HCT116 (cell line): ENCODE measurements at regions not wholly inside any gene's neighbourhood (a gene's known extent, or its start where the extent isn't known, plus 50 kb on each side); places are given as distances from the start of the nearest gene placed in this dataset.

ENCODE experiments used
- ATF3 ChIP-seq: IDR thresholded peaks from 2 replicates; pipeline ENCODE4 v1.6.1; 2012
- CTCF ChIP-seq, 3 experiments: fragments of 200-600 bp in 1 of 3; sonication (generic) in 1 of 3; IDR thresholded peaks in 2 of 3; conservative IDR thresholded peaks in 1 of 3; 2 replicates each; pipeline ENCODE4 v1.5.1; 2012 to 2017; ENCODE audit warnings: low read depth in 2 of 3, low read length in 2 of 3, antibody characterized with exemption in 1 of 3, borderline replicate concordance in 1 of 3, control low read depth in 1 of 3, mild to moderate bottlenecking in 1 of 3, mixed read lengths in 1 of 3, mixed run types in 1 of 3, moderate library complexity in 1 of 3; ENCODE audit not compliant: insufficient read depth in 1 of 3
- EZH2phosphoT487 ChIP-seq: fragments of 200-600 bp; IDR thresholded peaks from 2 replicates; pipeline ENCODE4 v1.6.1; 2018; ENCODE audit warnings: antibody characterized with exemption, borderline replicate concordance
- POLR2A ChIP-seq: IDR thresholded peaks from 2 replicates; pipeline ENCODE4 v1.7.0; 2011; ENCODE audit warnings: borderline replicate concordance; ENCODE audit not compliant: insufficient read depth, insufficient read length; ENCODE audit errors: extremely low read depth
- POLR2AphosphoS5 ChIP-seq: IDR thresholded peaks from 2 replicates; pipeline ENCODE4 v1.6.1; 2011; ENCODE audit warnings: mild to moderate bottlenecking, low read depth, low read length, moderate library complexity
- RAD21 ChIP-seq: IDR thresholded peaks from 2 replicates; pipeline ENCODE4 v1.6.1; 2012; ENCODE audit warnings: low read depth, mild to moderate bottlenecking
- ZFX ChIP-seq: fragments of 450-650 bp; IDR thresholded peaks from 2 replicates; pipeline ENCODE4 v1.6.1; 2017
- ZNF274 ChIP-seq: fragments of 200-500 bp; sonication (Bioruptor generic); IDR thresholded peaks from 2 replicates; pipeline ENCODE4 v1.6.1; 2014; ENCODE audit warnings: mild to moderate bottlenecking, low read depth, low read length, inconsistent platforms
- TF ChIP-seq, protein P1 (sequence below): IDR thresholded peaks from 2 replicates; pipeline ENCODE4 v1.6.1; 2011; ENCODE audit warnings: mild to moderate bottlenecking, low read length, moderate library complexity; ENCODE audit not compliant: insufficient replicate concordance; ENCODE audit errors: extremely low read depth

- TF ChIP-seq POLR2AphosphoS5, result no peak
- TF ChIP-seq, protein P1, sequence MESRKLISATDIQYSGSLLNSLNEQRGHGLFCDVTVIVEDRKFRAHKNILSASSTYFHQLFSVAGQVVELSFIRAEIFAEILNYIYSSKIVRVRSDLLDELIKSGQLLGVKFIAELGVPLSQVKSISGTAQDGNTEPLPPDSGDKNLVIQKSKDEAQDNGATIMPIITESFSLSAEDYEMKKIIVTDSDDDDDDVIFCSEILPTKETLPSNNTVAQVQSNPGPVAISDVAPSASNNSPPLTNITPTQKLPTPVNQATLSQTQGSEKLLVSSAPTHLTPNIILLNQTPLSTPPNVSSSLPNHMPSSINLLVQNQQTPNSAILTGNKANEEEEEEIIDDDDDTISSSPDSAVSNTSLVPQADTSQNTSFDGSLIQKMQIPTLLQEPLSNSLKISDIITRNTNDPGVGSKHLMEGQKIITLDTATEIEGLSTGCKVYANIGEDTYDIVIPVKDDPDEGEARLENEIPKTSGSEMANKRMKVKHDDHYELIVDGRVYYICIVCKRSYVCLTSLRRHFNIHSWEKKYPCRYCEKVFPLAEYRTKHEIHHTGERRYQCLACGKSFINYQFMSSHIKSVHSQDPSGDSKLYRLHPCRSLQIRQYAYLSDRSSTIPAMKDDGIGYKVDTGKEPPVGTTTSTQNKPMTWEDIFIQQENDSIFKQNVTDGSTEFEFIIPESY, result no peak
- TF ChIP-seq ZFX, result no peak
- no peak for TF ChIP-seq CTCF (IDR thresholded peaks at IDR 0.05 in 2 of 3, conservative IDR thresholded peaks at IDR 0.05 in 1 of 3; ENCODE audit: borderline replicate concordance in 1 of 3, insufficient read depth in 1 of 3, low read depth in 2 of 3, low read length in 2 of 3)
- no peak for TF ChIP-seq ZNF274
- TF ChIP-seq EZH2phosphoT487, result no peak
- TF ChIP-seq POLR2A, result no peak
- no peak for TF ChIP-seq RAD21
- TF ChIP-seq ATF3, result no peak
Measured at GRCh38 chr2:154565433-154565832, 133.1 kb upstream of the KCNJ3 start.
